NT2/D1 (cell line): ENCODE measurements at regions not wholly inside any gene's neighbourhood (a gene's known extent, or its start where the extent isn't known, plus 50 kb on each side); places are given as distances from the start of the nearest gene placed in this dataset.
"Not testable (repeated sequence)": the region's sequence is repeated elsewhere in the genome, so short reads cannot be mapped to it uniquely, and the experiment has no call there.

ENCODE experiments used
- SUZ12 ChIP-seq: IDR thresholded peaks from 2 replicates; pipeline ENCODE4 v1.6.1; 2011; ENCODE audit not compliant: insufficient read length, insufficient read depth; ENCODE audit errors: extremely low read depth
- YY1 ChIP-seq: IDR thresholded peaks from 2 replicates; pipeline ENCODE4 v1.6.1; 2011; ENCODE audit not compliant: insufficient read length, insufficient read depth
- ZNF274 ChIP-seq: IDR thresholded peaks from 2 replicates; pipeline ENCODE4 v1.6.1; 2011; ENCODE audit warnings: mild to moderate bottlenecking, low read depth, low read length

GRCh38 chr6:121599331-121599730, 163.9 kb downstream of the GJA1 start:
- not testable (repeated sequence) for TF ChIP-seq SUZ12, ZNF274, YY1
